ENCODE measurements at regions not wholly inside any gene's neighbourhood (a gene's known extent, or its start where the extent isn't known, plus 50 kb on each side); places are given as distances from the start of the nearest gene placed in this dataset.

GRCh38 chr3:102030661-102031060 lies 181.3 kb downstream of the NFKBIZ start:
- TF ChIP-seq, protein P1, sequence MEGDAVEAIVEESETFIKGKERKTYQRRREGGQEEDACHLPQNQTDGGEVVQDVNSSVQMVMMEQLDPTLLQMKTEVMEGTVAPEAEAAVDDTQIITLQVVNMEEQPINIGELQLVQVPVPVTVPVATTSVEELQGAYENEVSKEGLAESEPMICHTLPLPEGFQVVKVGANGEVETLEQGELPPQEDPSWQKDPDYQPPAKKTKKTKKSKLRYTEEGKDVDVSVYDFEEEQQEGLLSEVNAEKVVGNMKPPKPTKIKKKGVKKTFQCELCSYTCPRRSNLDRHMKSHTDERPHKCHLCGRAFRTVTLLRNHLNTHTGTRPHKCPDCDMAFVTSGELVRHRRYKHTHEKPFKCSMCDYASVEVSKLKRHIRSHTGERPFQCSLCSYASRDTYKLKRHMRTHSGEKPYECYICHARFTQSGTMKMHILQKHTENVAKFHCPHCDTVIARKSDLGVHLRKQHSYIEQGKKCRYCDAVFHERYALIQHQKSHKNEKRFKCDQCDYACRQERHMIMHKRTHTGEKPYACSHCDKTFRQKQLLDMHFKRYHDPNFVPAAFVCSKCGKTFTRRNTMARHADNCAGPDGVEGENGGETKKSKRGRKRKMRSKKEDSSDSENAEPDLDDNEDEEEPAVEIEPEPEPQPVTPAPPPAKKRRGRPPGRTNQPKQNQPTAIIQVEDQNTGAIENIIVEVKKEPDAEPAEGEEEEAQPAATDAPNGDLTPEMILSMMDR (conservative IDR thresholded peaks at IDR 0.05 in 1 of 2, IDR thresholded peaks at IDR 0.05 in 1 of 2; ENCODE audit: low read depth in 1 of 2, low read length in 2 of 2), result no peak
- no peak for TF ChIP-seq EZH2 (IDR thresholded peaks at IDR 0.05; ENCODE audit: low read length, missing control alignments)

Data from fibroblast of lung (primary cell).